ENCODE measurements at regions not wholly inside any gene's neighbourhood (a gene's known extent, or its start where the extent isn't known, plus 50 kb on each side); places are given as distances from the start of the nearest gene placed in this dataset.

- Histone ChIP-seq H3K4me3 (ENCODE audit: low read length) (no peak overlapping the region), H3K4me1 (ENCODE audit: control insufficient read depth, low read depth, low read length) (no peaks in the 10 kb centered on the region), H3K36me3 (ENCODE audit: control insufficient read depth, low read depth, low read length) (no peaks in the 10 kb centered on the region), H3K27me3 (ENCODE audit: control insufficient read depth, insufficient read depth, low read length) (no peaks in the 10 kb centered on the region), H3K27ac (ENCODE audit: low read length) (no peak overlapping the region), H3K9me3 (ENCODE audit: control insufficient read depth, low read depth, low read length) (no peaks in the 10 kb centered on the region), H3K9ac (ENCODE audit: low read length) (no peak overlapping the region)
Observed at GRCh38 chr9:87071473-87071872, 124.2 kb upstream of the GAS1 start.

GRCh38 chr9:87073692-87074091, 126.4 kb upstream of the GAS1 start:
- no peaks in the 10 kb centered on the region for H3K4me1 ChIP-seq (ENCODE audit: control insufficient read depth, low read depth, low read length)
- no peaks in the 10 kb centered on the region for H3K36me3 ChIP-seq (ENCODE audit: control insufficient read depth, low read depth, low read length)
- H3K27ac ChIP-seq (ENCODE audit: low read length) = no peak overlapping the region
- H3K27me3 ChIP-seq (ENCODE audit: control insufficient read depth, insufficient read depth, low read length) = no peaks in the 10 kb centered on the region
- no peak overlapping the region for H3K4me3 ChIP-seq (ENCODE audit: low read length)
- H3K9me3 ChIP-seq (ENCODE audit: control insufficient read depth, low read depth, low read length) = no peaks in the 10 kb centered on the region
- no peak overlapping the region for H3K9ac ChIP-seq (ENCODE audit: low read length)

GRCh38 chr9:87075537-87075936, 128.2 kb upstream of the GAS1 start:
- no peaks in the 10 kb centered on the region for H3K9me3 ChIP-seq (ENCODE audit: control insufficient read depth, low read depth, low read length)
- no peaks in the 10 kb centered on the region for H3K27me3 ChIP-seq (ENCODE audit: control insufficient read depth, insufficient read depth, low read length)
- no peak overlapping the region for H3K27ac ChIP-seq (ENCODE audit: low read length)
- H3K9ac ChIP-seq (ENCODE audit: low read length) = no peak overlapping the region
- no peaks in the 10 kb centered on the region for H3K4me1 ChIP-seq (ENCODE audit: control insufficient read depth, low read depth, low read length)
- no peaks in the 10 kb centered on the region for H3K36me3 ChIP-seq (ENCODE audit: control insufficient read depth, low read depth, low read length)
- no peak overlapping the region for H3K4me3 ChIP-seq (ENCODE audit: low read length)

- H3K9ac ChIP-seq (ENCODE audit: low read length) = no peak overlapping the region
- H3K9me3 ChIP-seq (ENCODE audit: control insufficient read depth, low read depth, low read length) = no peaks in the 10 kb centered on the region
- no peak overlapping the region for H3K4me3 ChIP-seq (ENCODE audit: low read length)
- H3K36me3 ChIP-seq (ENCODE audit: control insufficient read depth, low read depth, low read length) = no peaks in the 10 kb centered on the region
- no peak overlapping the region for H3K27ac ChIP-seq (ENCODE audit: low read length)
- no peaks in the 10 kb centered on the region for H3K27me3 ChIP-seq (ENCODE audit: control insufficient read depth, insufficient read depth, low read length)
- no peaks in the 10 kb centered on the region for H3K4me1 ChIP-seq (ENCODE audit: control insufficient read depth, low read depth, low read length)
Observed at GRCh38 chr9:87076825-87077224, 129.5 kb upstream of the GAS1 start.

- no peaks in the 10 kb centered on the region for H3K9me3 ChIP-seq (ENCODE audit: control insufficient read depth, low read depth, low read length)
- no peak overlapping the region for H3K4me3 ChIP-seq (ENCODE audit: low read length)
- no peaks in the 10 kb centered on the region for H3K4me1 ChIP-seq (ENCODE audit: control insufficient read depth, low read depth, low read length)
- H3K27ac ChIP-seq (ENCODE audit: low read length) = no peak overlapping the region
- no peaks in the 10 kb centered on the region for H3K36me3 ChIP-seq (ENCODE audit: control insufficient read depth, low read depth, low read length)
- no peak overlapping the region for H3K9ac ChIP-seq (ENCODE audit: low read length)
- no peaks in the 10 kb centered on the region for H3K27me3 ChIP-seq (ENCODE audit: control insufficient read depth, insufficient read depth, low read length)
Observed at GRCh38 chr9:87077986-87078385, 130.7 kb upstream of the GAS1 start.

- H3K9me3 ChIP-seq (ENCODE audit: control insufficient read depth, low read depth, low read length) = no peaks in the 10 kb centered on the region
- no peaks in the 10 kb centered on the region for H3K27me3 ChIP-seq (ENCODE audit: control insufficient read depth, insufficient read depth, low read length)
- no peaks in the 10 kb centered on the region for H3K36me3 ChIP-seq (ENCODE audit: control insufficient read depth, low read depth, low read length)
- no peak overlapping the region for H3K9ac ChIP-seq (ENCODE audit: low read length)
- no peak overlapping the region for H3K27ac ChIP-seq (ENCODE audit: low read length)
- H3K4me3 ChIP-seq (ENCODE audit: low read length) = no peak overlapping the region
- no peaks in the 10 kb centered on the region for H3K4me1 ChIP-seq (ENCODE audit: control insufficient read depth, low read depth, low read length)
Observed at GRCh38 chr9:87080512-87081264, 133.4 kb upstream of the GAS1 start.

GRCh38 chr9:87081503-87081902, 134.2 kb upstream of the GAS1 start:
- H3K9ac ChIP-seq (ENCODE audit: low read length) = no peak overlapping the region
- H3K27me3 ChIP-seq (ENCODE audit: control insufficient read depth, insufficient read depth, low read length) = no peaks in the 10 kb centered on the region
- H3K4me3 ChIP-seq (ENCODE audit: low read length) = no peak overlapping the region
- no peaks in the 10 kb centered on the region for H3K4me1 ChIP-seq (ENCODE audit: control insufficient read depth, low read depth, low read length)
- no peak overlapping the region for H3K27ac ChIP-seq (ENCODE audit: low read length)
- no peaks in the 10 kb centered on the region for H3K36me3 ChIP-seq (ENCODE audit: control insufficient read depth, low read depth, low read length)
- no peaks in the 10 kb centered on the region for H3K9me3 ChIP-seq (ENCODE audit: control insufficient read depth, low read depth, low read length)

GRCh38 chr9:87083986-87084385, 136.7 kb upstream of the GAS1 start:
- Histone ChIP-seq H3K9me3 (ENCODE audit: control insufficient read depth, low read depth, low read length) (no peaks in the 10 kb centered on the region), H3K4me3 (ENCODE audit: low read length) (no peak overlapping the region), H3K9ac (ENCODE audit: low read length) (no peak overlapping the region), H3K27ac (ENCODE audit: low read length) (no peak overlapping the region), H3K27me3 (ENCODE audit: control insufficient read depth, insufficient read depth, low read length) (no peaks in the 10 kb centered on the region), H3K36me3 (ENCODE audit: control insufficient read depth, low read depth, low read length) (no peaks in the 10 kb centered on the region), H3K4me1 (ENCODE audit: control insufficient read depth, low read depth, low read length) (no peaks in the 10 kb centered on the region)

GRCh38 chr9:87084407-87084806, 137.1 kb upstream of the GAS1 start:
- no peak overlapping the region for H3K9ac ChIP-seq (ENCODE audit: low read length)
- H3K27me3 ChIP-seq (ENCODE audit: control insufficient read depth, insufficient read depth, low read length) = no peaks in the 10 kb centered on the region
- H3K36me3 ChIP-seq (ENCODE audit: control insufficient read depth, low read depth, low read length) = no peaks in the 10 kb centered on the region
- no peaks in the 10 kb centered on the region for H3K9me3 ChIP-seq (ENCODE audit: control insufficient read depth, low read depth, low read length)
- H3K4me1 ChIP-seq (ENCODE audit: control insufficient read depth, low read depth, low read length) = no peaks in the 10 kb centered on the region
- H3K4me3 ChIP-seq (ENCODE audit: low read length) = no peak overlapping the region
- H3K27ac ChIP-seq (ENCODE audit: low read length) = no peak overlapping the region

GRCh38 chr9:87085073-87085472, 137.8 kb upstream of the GAS1 start:
- H3K9ac ChIP-seq (ENCODE audit: low read length) = no peak overlapping the region
- H3K4me1 ChIP-seq (ENCODE audit: control insufficient read depth, low read depth, low read length) = no peaks in the 10 kb centered on the region
- H3K36me3 ChIP-seq (ENCODE audit: control insufficient read depth, low read depth, low read length) = no peaks in the 10 kb centered on the region
- no peaks in the 10 kb centered on the region for H3K9me3 ChIP-seq (ENCODE audit: control insufficient read depth, low read depth, low read length)
- no peak overlapping the region for H3K27ac ChIP-seq (ENCODE audit: low read length)
- no peaks in the 10 kb centered on the region for H3K27me3 ChIP-seq (ENCODE audit: control insufficient read depth, insufficient read depth, low read length)
- no peak overlapping the region for H3K4me3 ChIP-seq (ENCODE audit: low read length)

- no peak overlapping the region for H3K4me3 ChIP-seq (ENCODE audit: low read length)
- no peaks in the 10 kb centered on the region for H3K4me1 ChIP-seq (ENCODE audit: control insufficient read depth, low read depth, low read length)
- no peak overlapping the region for H3K27ac ChIP-seq (ENCODE audit: low read length)
- no peaks in the 10 kb centered on the region for H3K9me3 ChIP-seq (ENCODE audit: control insufficient read depth, low read depth, low read length)
- no peak overlapping the region for H3K9ac ChIP-seq (ENCODE audit: low read length)
- no peaks in the 10 kb centered on the region for H3K27me3 ChIP-seq (ENCODE audit: control insufficient read depth, insufficient read depth, low read length)
- no peaks in the 10 kb centered on the region for H3K36me3 ChIP-seq (ENCODE audit: control insufficient read depth, low read depth, low read length)
Observed at GRCh38 chr9:87085521-87085920, 138.2 kb upstream of the GAS1 start.

- Histone ChIP-seq H3K9ac (ENCODE audit: low read length) (no peak overlapping the region), H3K27me3 (ENCODE audit: control insufficient read depth, insufficient read depth, low read length) (no peaks in the 10 kb centered on the region)
Observed at GRCh38 chr9:87086221-87086818, 139.0 kb upstream of the GAS1 start.

More at GRCh38 chr9:87086221-87086818, 139.0 kb upstream of the GAS1 start:
- Histone ChIP-seq H3K4me1 (ENCODE audit: control insufficient read depth, low read depth, low read length) (no peaks in the 10 kb centered on the region), H3K27ac (ENCODE audit: low read length) (no peak overlapping the region), H3K9me3 (ENCODE audit: control insufficient read depth, low read depth, low read length) (no peaks in the 10 kb centered on the region), H3K36me3 (ENCODE audit: control insufficient read depth, low read depth, low read length) (no peaks in the 10 kb centered on the region), H3K4me3 (ENCODE audit: low read length) (no peak overlapping the region)
